ENCODE measurements at regions not wholly inside any gene's neighbourhood (a gene's known extent, or its start where the extent isn't known, plus 50 kb on each side); places are given as distances from the start of the nearest gene placed in this dataset.

- no peak for TF ChIP-seq POLR2AphosphoS5 (IDR thresholded peaks at IDR 0.05; ENCODE audit: borderline replicate concordance, low read depth, low read length)
- TF ChIP-seq EZH2 (IDR thresholded peaks at IDR 0.05) = no peak
- TF ChIP-seq FOXP2 (optimal IDR thresholded peaks at IDR 0.05; ENCODE audit: control extremely low read depth, extremely low read length, insufficient read depth) = no peak
These were observed 261.2 kb downstream of the LOXHD1 start for GRCh38 chr18:46395795-46396194.
